ENCODE measurements at regions not wholly inside any gene's neighbourhood (a gene's known extent, or its start where the extent isn't known, plus 50 kb on each side); places are given as distances from the start of the nearest gene placed in this dataset.
"Not testable (repeated sequence)": the region's sequence is repeated elsewhere in the genome, so short reads cannot be mapped to it uniquely, and the experiment has no call there.

DNA sequence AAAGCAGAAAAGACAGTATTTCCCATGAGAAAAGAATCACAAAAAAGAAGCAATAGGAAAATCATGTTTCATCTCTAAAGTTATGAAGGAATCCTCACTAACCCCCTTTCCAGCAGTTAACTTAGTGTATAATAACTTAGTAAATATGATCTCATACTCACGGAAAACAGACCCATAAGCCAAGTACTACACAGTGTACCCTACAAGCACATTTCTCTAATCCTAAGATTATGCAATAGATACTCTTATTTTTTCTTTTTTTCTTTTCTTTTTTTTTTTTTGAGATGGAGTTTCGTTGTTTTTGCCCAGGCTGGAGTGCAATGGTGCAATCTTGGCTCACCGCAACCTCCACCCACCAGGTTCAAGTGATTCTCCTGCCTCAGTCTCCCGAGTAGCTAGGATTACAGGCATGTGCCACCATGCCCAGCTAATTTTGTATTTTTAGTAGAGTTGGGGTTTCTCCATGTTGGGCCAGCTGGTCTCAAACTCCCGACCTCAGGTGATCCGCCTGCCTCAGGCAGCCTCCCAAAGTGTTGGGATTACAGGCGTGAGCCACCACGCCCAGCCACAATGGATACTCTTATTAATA is 73.7 kb upstream of the KCTD7 start:
- H4K91ac ChIP-seq (ENCODE audit: insufficient read depth, low read depth, low read length); H3K9me3 ChIP-seq (ENCODE audit: control insufficient read depth, insufficient read depth, low read length); dilution Hi-C loops (cut with HindIII; ENCODE audit: low sequenced_read_pairs, unreplicated experiment); H3K4me2 ChIP-seq (ENCODE audit: low read depth, low read length); H3K23ac ChIP-seq (ENCODE audit: low read depth, low read length); DNase-seq; H3K27me3 ChIP-seq (ENCODE audit: control insufficient read depth, insufficient read depth, low read length); BruUV-seq (replicated peaks); intact Hi-C loops (cut with micrococcal nuclease); H2BK20ac ChIP-seq (ENCODE audit: low read depth, low read length); H2BK120ac ChIP-seq (ENCODE audit: low read depth, low read length); H2BK5ac ChIP-seq (ENCODE audit: low read depth, low read length, poor library complexity, severe bottlenecking); H3K14ac ChIP-seq (replicated peaks; ENCODE audit: low read depth, low read length); H4K8ac ChIP-seq (ENCODE audit: low read depth in 2 of 2, low read length in 2 of 2); ATAC-seq (ENCODE audit: low read depth); H2AFZ ChIP-seq (replicated peaks; ENCODE audit: low read length, poor library complexity); POLR2A ChIA-PET (ENCODE audit: unreplicated experiment); H3K9ac ChIP-seq (ENCODE audit: low read depth, low read length); H2BK15ac ChIP-seq (ENCODE audit: low read depth, low read length); H2AK9ac ChIP-seq (replicated peaks; ENCODE audit: low read depth, low read length, poor library complexity); H3K18ac ChIP-seq (ENCODE audit: low read depth, low read length); H3K56ac ChIP-seq (ENCODE audit: extremely low read depth, insufficient read depth, low read length); H3K4me3 ChIP-seq (ENCODE audit: insufficient read depth, low read depth, low read length): not testable (repeated sequence)
- Histone ChIP-seq H3K27ac (ENCODE audit: insufficient read depth, low read length) (peak overlapping the region; percentile 28; the same call in 1 of the 2 replicates), H2AK5ac (ENCODE audit: low read depth, low read length) (peak overlapping the region; percentile 59; the same call in 1 of the 2 replicates), H3K36me3 (ENCODE audit: control insufficient read depth, insufficient read depth, low read length) (peaks cover 55% of the 10 kb centered on the region), H3K79me1 (ENCODE audit: low read depth in 1 of 2, low read length in 2 of 2) (peaks cover 18 to 61% of the 10 kb centered on the region in 2 experiments), H3K4me1 (ENCODE audit: control insufficient read depth, insufficient read depth, low read length) (peaks cover 11% of the 10 kb centered on the region; the same call in 1 of the 2 replicates), H4K20me1 (ENCODE audit: insufficient read depth, low read length) (peaks cover 28% of the 10 kb centered on the region), H4K5ac (ENCODE audit: low read depth, low read length) (0 out of 2 replicates have a peak overlapping the region, but pooled peaks have one; percentile 37), H3K4ac (ENCODE audit: low read depth, low read length) (peak overlapping the region; percentile 40; the same call in 1 of the 2 replicates), H3K9me1 (ENCODE audit: insufficient read depth, low read length) (peaks cover 12% of the 10 kb centered on the region; the same call in 1 of the 2 replicates)
- peak; percentile 56 for TF ChIP-seq CEBPB (IDR thresholded peaks at IDR 0.05; ENCODE audit: low read depth, low read length)
- in situ Hi-C loops (cut with MboI; ENCODE audit: low sequenced_read_pairs): loop anchor here (25.0 kb wide), 1 partner anchor 432 kb away; the partner anchor contains the start of genes SBDS and TYW1
- no CpG with 5 or more reads among the region's 8 CpGs for WGBS, 2 experiments (ENCODE audit: extremely low coverage in 2 of 2, insufficient read length in 1 of 2)
- CTCF ChIA-PET: interaction anchor here (0.6 kb wide), 1 partner anchor 683 kb away, joined by 4 read pairs; no protein-coding TSS in a partner anchor
